ENCODE measurements at regions not wholly inside any gene's neighbourhood (a gene's known extent, or its start where the extent isn't known, plus 50 kb on each side); places are given as distances from the start of the nearest gene placed in this dataset.
A peak's percentile ranks its signal among the peaks of the same experiment; 100 is the strongest.

DNA sequence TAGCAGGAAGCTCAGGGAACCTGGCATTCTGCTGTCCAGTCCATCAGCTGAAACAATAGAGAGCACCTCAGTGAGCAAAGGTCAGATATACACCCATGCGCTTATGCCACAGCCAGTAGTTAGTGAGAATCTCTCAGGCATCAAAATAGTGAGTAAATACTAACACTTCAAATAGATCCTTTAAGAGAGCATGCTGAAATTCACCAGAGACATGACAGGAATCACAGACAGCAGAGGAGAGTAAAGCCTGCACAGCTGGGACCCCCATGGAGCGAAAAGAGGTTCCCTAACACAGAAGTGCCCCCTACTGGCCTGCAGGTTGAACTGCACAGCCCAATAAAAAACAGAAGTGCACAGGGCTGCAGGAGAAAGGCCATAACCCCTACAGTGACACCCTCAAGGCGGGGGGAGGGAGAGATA, 57.6 kb upstream of the ANTXRL start:
- DNase-seq = peak in 1 of 2 donors; percentile 60

DNA sequence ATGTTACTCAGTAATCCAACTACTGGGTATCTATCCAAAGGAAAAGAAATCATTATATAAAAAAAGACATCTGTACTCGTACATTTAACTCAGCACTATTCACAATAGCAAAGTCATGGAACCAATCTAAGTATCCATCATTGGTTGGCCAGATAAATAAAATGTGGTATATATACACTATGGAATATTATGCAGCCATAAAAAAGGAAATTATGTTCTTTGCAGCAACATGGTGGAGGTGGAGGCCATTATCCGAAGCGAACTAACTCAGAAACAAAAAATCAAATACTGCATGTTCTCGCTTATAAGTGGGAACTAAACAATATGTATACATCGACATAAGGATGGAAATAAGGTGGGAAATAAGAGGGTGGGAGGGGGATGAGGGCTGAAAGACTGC, 56.2 kb upstream of the ANTXRL start:
- DNase-seq = no peak

DNA sequence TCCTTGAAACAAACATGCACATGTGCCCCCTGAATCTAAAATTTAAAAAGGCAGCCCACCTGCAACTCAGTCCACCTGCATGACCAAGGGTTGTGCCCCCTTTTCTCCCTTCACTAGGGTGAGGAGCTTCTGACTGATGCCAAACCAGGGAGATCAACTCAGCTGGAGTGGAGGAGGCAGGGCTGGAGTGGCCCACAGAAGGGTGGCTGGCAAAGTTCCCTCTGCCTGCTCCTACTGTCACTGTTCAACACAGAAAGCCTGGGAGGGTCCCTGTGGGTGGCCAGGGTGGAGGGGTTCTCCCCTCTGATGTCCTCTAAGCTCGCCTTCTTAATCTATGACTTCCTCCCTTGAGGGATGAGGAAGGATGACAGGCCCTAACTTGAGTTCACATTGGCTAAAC, 55.7 kb upstream of the ANTXRL start:
- DNase-seq = no peak

DNA sequence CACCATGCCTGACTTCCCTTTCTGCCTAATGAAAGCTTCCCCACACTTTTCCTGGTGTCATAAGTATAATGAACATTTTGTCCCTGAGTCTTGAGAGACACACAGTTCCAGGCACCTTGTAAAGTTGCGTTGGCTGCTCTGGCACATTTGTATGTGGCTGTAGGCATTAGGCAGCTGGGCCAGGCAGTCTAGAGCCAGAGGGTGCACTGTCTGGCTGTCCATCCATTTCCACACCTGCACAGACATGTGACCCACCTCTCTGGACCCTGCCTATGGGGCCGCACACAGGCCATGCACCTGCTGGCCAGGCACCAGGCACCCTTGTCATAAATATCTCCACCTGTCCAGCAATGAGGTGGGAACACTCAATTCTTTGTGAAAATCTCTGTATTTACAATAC, 54.7 kb upstream of the ANTXRL start:
- no peak for DNase-seq

DNA sequence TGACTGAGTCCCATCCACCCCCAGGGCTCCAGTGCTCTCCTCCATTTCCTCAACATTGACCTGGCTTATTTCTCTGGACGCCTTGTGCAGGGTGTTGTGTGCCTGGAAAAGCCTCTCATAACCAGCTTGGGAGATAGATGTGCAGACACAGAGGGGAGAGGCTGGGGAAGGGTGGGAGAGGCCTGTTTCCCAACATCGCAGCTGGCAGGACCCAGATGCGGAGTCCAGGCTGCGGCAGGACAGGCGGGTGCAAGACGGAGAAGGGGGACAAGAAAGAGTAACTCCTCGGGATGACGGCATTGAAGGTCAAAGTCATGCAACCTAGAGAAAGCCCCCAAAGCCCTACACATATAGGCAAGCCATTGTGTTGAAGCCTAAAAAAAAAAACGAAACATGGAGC, 54.1 kb upstream of the ANTXRL start:
- DNase-seq = no peak

DNA sequence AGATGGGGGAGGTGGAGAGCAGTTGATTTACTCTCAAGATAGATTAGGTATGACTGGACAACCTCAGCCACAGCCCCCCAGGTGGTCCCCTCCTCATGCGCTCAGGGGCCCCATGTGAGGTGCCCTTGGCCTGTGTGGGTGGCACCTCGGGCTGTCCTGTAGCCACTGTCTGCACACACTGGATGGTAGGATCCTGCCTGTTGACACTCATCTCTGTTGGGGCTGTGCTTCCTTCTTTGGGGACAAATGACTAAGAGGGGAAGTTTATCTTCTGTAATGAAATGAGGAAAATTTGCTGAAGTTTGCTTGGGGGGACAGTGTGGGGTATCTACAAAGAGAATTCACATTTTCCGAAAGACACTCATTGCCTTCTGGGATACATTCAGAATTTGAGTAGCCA, 53.6 kb upstream of the ANTXRL start:
- DNase-seq = peak; percentile 31 to 45

DNA sequence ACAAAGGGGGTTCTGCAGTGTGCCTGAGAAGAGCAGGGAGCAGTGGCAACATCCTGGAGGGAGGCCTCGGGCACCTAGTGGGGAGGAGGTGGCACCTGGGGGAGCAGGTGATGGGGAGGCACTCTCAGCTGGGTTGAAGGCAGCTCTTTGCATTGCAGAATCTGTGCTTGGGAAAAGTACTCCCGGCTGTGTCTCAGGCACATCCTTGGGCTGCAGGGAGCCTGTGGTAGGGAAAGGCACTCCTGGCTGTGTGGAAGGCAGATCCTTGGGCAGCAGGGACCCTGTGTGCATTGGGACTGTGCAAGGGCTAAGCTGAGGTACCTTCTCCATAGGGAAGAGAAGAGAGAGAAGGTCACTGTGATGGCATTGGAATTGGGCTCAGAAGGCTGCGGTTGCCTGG, 52.8 kb upstream of the ANTXRL start:
- DNase-seq = no peak

DNA sequence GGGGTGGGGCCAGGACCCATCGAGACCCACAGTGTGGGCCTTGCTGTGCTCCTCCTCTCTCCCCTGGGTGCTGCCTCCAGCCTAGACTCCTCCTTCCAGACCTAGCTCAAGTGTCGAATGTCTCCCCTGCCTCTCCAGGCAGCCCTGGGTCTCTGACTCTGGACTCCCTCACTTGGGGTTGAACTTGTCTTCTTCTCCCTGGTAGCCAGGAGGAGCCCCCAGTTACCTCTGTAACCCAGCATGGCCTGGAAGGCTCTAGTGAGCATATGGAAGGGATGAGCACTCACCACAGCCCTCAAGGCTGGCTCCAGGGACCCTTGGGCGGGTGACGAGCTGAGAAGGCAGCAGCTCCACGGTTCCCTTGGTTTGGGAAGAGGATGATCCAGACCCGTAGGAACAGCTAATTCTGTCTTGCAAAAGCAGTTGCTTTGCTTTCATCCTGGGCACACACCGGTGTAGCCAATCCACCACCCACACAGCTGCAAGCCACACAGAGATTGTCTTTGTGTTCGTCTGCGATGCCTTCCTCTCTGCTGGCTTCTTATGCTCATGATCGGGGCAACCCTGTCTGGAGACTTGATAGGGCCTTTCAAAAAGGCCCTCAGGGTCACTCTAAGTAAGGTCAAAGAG, 52.3 kb upstream of the ANTXRL start:
- no peak for DNase-seq

DNA sequence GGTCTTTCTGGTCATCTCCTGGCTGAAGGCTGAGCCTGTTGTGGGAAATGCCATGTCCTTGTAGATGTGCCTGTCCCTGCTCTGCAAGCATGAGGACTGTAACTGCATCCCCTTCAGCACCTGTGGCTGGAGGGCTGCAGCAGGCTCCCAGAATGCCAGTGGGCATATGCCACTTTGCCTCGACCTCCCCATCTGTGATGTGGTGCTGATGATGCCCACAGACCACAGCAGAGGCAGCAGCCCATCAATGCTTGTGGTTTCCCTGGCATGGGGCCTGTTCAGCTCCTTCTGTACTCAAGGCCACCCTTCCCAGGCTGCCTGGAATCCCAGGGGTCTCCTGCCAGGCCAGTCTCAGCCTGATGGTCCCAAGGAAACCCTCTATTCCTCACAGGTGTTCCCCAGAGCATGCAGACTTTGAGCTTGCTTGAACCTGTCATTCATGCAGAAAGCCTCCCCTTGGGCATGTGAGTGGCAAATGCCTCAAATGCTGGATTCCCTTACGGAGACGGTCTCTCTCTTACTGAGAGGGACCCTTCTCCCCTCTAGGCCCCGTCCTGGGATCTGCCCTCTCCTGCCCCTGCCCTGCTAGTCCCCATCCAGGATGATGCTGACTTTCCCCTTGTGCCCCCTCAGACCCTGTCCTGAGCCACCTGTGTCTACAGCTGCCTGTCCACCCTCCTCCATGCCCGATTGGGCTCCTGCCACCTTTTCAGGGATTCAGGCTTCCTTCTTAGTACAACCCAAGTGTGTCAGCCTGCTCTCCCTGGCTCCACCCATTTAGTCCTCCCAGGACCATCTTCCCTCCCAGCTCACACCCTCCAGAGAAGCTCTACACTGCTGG, 50.9 kb upstream of the ANTXRL start:
- DNase-seq = no peak

DNA sequence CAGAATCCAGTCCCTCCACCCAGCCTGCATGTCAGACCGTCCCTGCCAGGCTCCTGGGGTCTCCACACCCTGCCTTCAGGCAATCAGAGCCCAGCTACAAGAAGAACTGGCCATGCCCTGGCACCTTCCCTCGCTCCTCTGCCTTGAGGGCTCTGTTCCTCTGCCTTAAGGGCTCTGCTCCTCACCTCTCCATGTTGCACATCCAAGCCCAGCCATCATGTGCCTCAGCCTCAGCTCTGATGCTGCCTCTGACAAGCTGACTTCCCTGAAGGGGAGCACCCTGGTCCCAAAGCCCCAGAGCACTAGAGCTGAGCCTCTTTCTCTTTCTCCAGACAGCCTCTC, 50.3 kb upstream of the ANTXRL start:
- no peak for DNase-seq

DNA sequence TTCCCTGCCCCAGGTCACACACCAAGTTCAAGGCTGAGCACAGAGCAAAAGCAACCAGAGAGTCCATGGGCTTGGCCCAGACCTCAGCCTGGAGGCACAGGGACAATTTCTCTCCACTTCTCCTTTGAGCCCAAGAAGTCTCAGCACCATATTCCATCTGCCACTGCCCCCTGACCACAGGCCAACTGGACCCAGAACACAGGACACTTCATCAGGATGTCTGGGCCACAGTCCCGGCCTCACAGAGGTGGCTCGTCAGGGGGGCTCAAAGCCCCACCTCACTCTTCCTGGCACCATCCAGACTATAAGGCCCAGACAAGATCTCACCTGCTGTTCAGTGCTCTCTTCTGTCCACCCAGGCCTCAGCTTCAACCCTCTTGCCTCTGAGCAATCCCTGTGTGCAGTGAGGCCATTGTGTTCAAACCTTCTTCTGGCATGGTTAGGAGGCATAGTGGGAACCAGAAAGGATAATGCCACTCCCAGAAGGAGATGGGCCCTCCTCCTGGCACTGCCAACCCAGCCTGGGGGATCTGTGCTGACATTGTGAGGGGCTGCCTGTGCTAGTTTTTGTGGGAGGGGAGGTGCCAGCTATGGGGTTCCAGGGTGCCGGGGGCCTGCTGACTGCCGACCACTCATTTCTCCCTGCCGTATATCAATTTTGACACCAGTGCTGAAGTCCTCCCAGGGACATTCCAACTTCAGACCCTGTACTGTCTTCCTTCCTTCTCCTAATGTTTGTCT, 49.7 kb upstream of the ANTXRL start:
- DNase-seq = no peak

Measured in inflammatory macrophage treated with lipopolysaccharide for 1 hour (primary cell).